Activated T-cell treated with anti-CD3 and anti-CD28 coated beads, Interleukin-2, amount 50 U/mL, for 24 hours (primary cell): ENCODE measurements at regions not wholly inside any gene's neighbourhood (a gene's known extent, or its start where the extent isn't known, plus 50 kb on each side); places are given as distances from the start of the nearest gene placed in this dataset.

Source experiments
- DNase-seq: peaks from one replicate; pipeline ENCODE4 v3.0.0-alpha.2; 2020
- H3K27ac Mint-ChIP-seq: 2 replicates; pipeline ENCODE4 v1.8.0; 2020; ENCODE audit warnings: mild to moderate bottlenecking, mixed read lengths
- H3K27me3 Mint-ChIP-seq: 2 replicates; pipeline ENCODE4 v1.8.0; 2020; ENCODE audit warnings: mixed read lengths
- H3K36me3 Mint-ChIP-seq: 2 replicates; pipeline ENCODE4 v1.8.0; 2020; ENCODE audit warnings: low read depth, mixed read lengths
- H3K4me1 Mint-ChIP-seq: 2 replicates; pipeline ENCODE4 v1.8.0; 2020; ENCODE audit warnings: low read depth, mixed read lengths
- H3K4me3 Mint-ChIP-seq: 2 replicates; pipeline ENCODE4 v1.8.0; 2020; ENCODE audit warnings: mild to moderate bottlenecking, moderate library complexity, mixed read lengths
- H3K9me3 Mint-ChIP-seq: 2 replicates; pipeline ENCODE4 v1.8.0; 2020; ENCODE audit warnings: mixed read lengths

- H3K27me3 Mint-ChIP-seq, result peaks cover 42% of the 10 kb centered on the region
- H3K9me3 Mint-ChIP-seq, result peaks cover 7% of the 10 kb centered on the region
- no peaks in the 10 kb centered on the region for H3K36me3 Mint-ChIP-seq
- no peak overlapping the region for H3K4me3 Mint-ChIP-seq
- no peak for DNase-seq
- H3K27ac Mint-ChIP-seq, result no peak overlapping the region
- H3K4me1 Mint-ChIP-seq, result no peaks in the 10 kb centered on the region
These were observed 267.2 kb downstream of the ENGASE start for GRCh38 chr17:79341816-79342215.

- H3K27me3 Mint-ChIP-seq, result peaks cover 40% of the 10 kb centered on the region
- H3K4me1 Mint-ChIP-seq, result no peaks in the 10 kb centered on the region
- peaks cover 7% of the 10 kb centered on the region for H3K9me3 Mint-ChIP-seq
- no peak overlapping the region for H3K27ac Mint-ChIP-seq
- no peak overlapping the region for H3K4me3 Mint-ChIP-seq
- no peak for DNase-seq
- no peaks in the 10 kb centered on the region for H3K36me3 Mint-ChIP-seq
These were observed 266.7 kb downstream of the ENGASE start for GRCh38 chr17:79341222-79341780.

GRCh38 chr17:79340333-79341221 lies 266.0 kb downstream of the ENGASE start:
- no peaks in the 10 kb centered on the region for H3K4me1 Mint-ChIP-seq
- peaks cover 7% of the 10 kb centered on the region for H3K9me3 Mint-ChIP-seq
- peaks cover 43% of the 10 kb centered on the region for H3K27me3 Mint-ChIP-seq

GRCh38 chr17:79339321-79339720 lies 264.7 kb downstream of the ENGASE start:
- DNase-seq, result no peak
- Mint-ChIP-seq H3K36me3 (no peaks in the 10 kb centered on the region), H3K4me1 (no peaks in the 10 kb centered on the region), H3K27ac (no peak overlapping the region), H3K9me3 (no peaks in the 10 kb centered on the region), H3K4me3 (no peak overlapping the region), H3K27me3 (peaks cover 41% of the 10 kb centered on the region)

More at GRCh38 chr17:79340333-79341221, 266.0 kb downstream of the ENGASE start:
- Mint-ChIP-seq H3K4me3 (no peak overlapping the region), H3K36me3 (no peaks in the 10 kb centered on the region), H3K27ac (no peak overlapping the region)
- no peak for DNase-seq

GRCh38 chr17:79338604-79339003 lies 264.0 kb downstream of the ENGASE start:
- Mint-ChIP-seq H3K4me3 (no peak overlapping the region), H3K9me3 (no peaks in the 10 kb centered on the region), H3K36me3 (no peaks in the 10 kb centered on the region), H3K27me3 (peaks cover 47% of the 10 kb centered on the region), H3K27ac (no peak overlapping the region), H3K4me1 (no peaks in the 10 kb centered on the region)
- DNase-seq, result no peak

- Mint-ChIP-seq H3K4me3 (no peak overlapping the region), H3K27ac (no peak overlapping the region), H3K36me3 (no peaks in the 10 kb centered on the region), H3K9me3 (no peaks in the 10 kb centered on the region), H3K4me1 (no peaks in the 10 kb centered on the region), H3K27me3 (peaks cover 47% of the 10 kb centered on the region)
- no peak for DNase-seq
These were observed 263.5 kb downstream of the ENGASE start for GRCh38 chr17:79338152-79338551.

- H3K27ac Mint-ChIP-seq, result no peak overlapping the region
- no peaks in the 10 kb centered on the region for H3K4me1 Mint-ChIP-seq
- DNase-seq, result no peak
- H3K4me3 Mint-ChIP-seq, result no peak overlapping the region
- H3K36me3 Mint-ChIP-seq, result no peaks in the 10 kb centered on the region
- peaks cover 50% of the 10 kb centered on the region for H3K27me3 Mint-ChIP-seq
- H3K9me3 Mint-ChIP-seq, result no peaks in the 10 kb centered on the region
These were observed 262.4 kb downstream of the ENGASE start for GRCh38 chr17:79337053-79337452.

- no peak overlapping the region for H3K4me3 Mint-ChIP-seq
- peaks cover 58% of the 10 kb centered on the region for H3K27me3 Mint-ChIP-seq
- no peaks in the 10 kb centered on the region for H3K4me1 Mint-ChIP-seq
- no peaks in the 10 kb centered on the region for H3K36me3 Mint-ChIP-seq
- no peak overlapping the region for H3K27ac Mint-ChIP-seq
- no peaks in the 10 kb centered on the region for H3K9me3 Mint-ChIP-seq
- DNase-seq, result no peak
These were observed 260.8 kb downstream of the ENGASE start for GRCh38 chr17:79335456-79335855.

- no peak overlapping the region for H3K4me3 Mint-ChIP-seq
- peaks cover 59% of the 10 kb centered on the region for H3K27me3 Mint-ChIP-seq
These were observed 257.5 kb downstream of the ENGASE start for GRCh38 chr17:79332011-79332554.

GRCh38 chr17:79331492-79331891 lies 256.9 kb downstream of the ENGASE start:
- Mint-ChIP-seq H3K9me3 (no peaks in the 10 kb centered on the region), H3K4me3 (no peak overlapping the region), H3K4me1 (no peaks in the 10 kb centered on the region), H3K27me3 (peaks cover 64% of the 10 kb centered on the region), H3K27ac (no peak overlapping the region), H3K36me3 (no peaks in the 10 kb centered on the region)
- DNase-seq, result no peak

More at GRCh38 chr17:79332011-79332554, 257.5 kb downstream of the ENGASE start:
- H3K9me3 Mint-ChIP-seq, result no peaks in the 10 kb centered on the region
- no peaks in the 10 kb centered on the region for H3K4me1 Mint-ChIP-seq
- no peak for DNase-seq
- H3K36me3 Mint-ChIP-seq, result no peaks in the 10 kb centered on the region
- no peak overlapping the region for H3K27ac Mint-ChIP-seq

- no peak overlapping the region for H3K27ac Mint-ChIP-seq
- H3K4me1 Mint-ChIP-seq, result no peaks in the 10 kb centered on the region
- peaks cover 69% of the 10 kb centered on the region for H3K27me3 Mint-ChIP-seq
- no peak overlapping the region for H3K4me3 Mint-ChIP-seq
- H3K36me3 Mint-ChIP-seq, result no peaks in the 10 kb centered on the region
- H3K9me3 Mint-ChIP-seq, result no peaks in the 10 kb centered on the region
- DNase-seq, result no peak
These were observed 256.1 kb downstream of the ENGASE start for GRCh38 chr17:79330696-79331095.

- no peak for DNase-seq
- H3K4me1 Mint-ChIP-seq, result no peaks in the 10 kb centered on the region
- H3K27ac Mint-ChIP-seq, result no peak overlapping the region
- no peak overlapping the region for H3K4me3 Mint-ChIP-seq
- H3K36me3 Mint-ChIP-seq, result no peaks in the 10 kb centered on the region
- H3K9me3 Mint-ChIP-seq, result no peaks in the 10 kb centered on the region
- H3K27me3 Mint-ChIP-seq, result peaks cover 66% of the 10 kb centered on the region
These were observed 255.6 kb downstream of the ENGASE start for GRCh38 chr17:79330229-79330628.

GRCh38 chr17:79326814-79327213 lies 252.2 kb downstream of the ENGASE start:
- H3K27me3 Mint-ChIP-seq, result peaks cover 48% of the 10 kb centered on the region
- DNase-seq, result no peak
- no peak overlapping the region for H3K27ac Mint-ChIP-seq
- no peaks in the 10 kb centered on the region for H3K4me1 Mint-ChIP-seq
- no peaks in the 10 kb centered on the region for H3K9me3 Mint-ChIP-seq
- no peaks in the 10 kb centered on the region for H3K36me3 Mint-ChIP-seq
- H3K4me3 Mint-ChIP-seq, result no peak overlapping the region

GRCh38 chr17:79325709-79326430 lies 251.2 kb downstream of the ENGASE start:
- Mint-ChIP-seq H3K9me3 (no peaks in the 10 kb centered on the region), H3K4me3 (no peak overlapping the region), H3K27me3 (peaks cover 44% of the 10 kb centered on the region), H3K36me3 (no peaks in the 10 kb centered on the region), H3K4me1 (no peaks in the 10 kb centered on the region), H3K27ac (no peak overlapping the region)
- no peak for DNase-seq
